Parathyroid adenoma (tissue), 2 donors: ENCODE measurements at regions not wholly inside any gene's neighbourhood (a gene's known extent, or its start where the extent isn't known, plus 50 kb on each side); places are given as distances from the start of the nearest gene placed in this dataset.
"Not testable (repeated sequence)": the region's sequence is repeated elsewhere in the genome, so short reads cannot be mapped to it uniquely, and the experiment has no call there.

Source experiments
- H2AFZ ChIP-seq: fragments of 300-600 bp; sonication (generic); one replicate; pipeline ENCODE4 v1.7.0; 2017; ENCODE audit warnings: antibody characterized with exemption, mild to moderate bottlenecking
- H3K27ac ChIP-seq: fragments of 300-600 bp; sonication (generic); one replicate; pipeline ENCODE4 v1.7.0; 2017
- H3K27me3 ChIP-seq: fragments of 300-600 bp; sonication (generic); one replicate; pipeline ENCODE4 v1.7.0; 2017; ENCODE audit warnings: low read length; ENCODE audit not compliant: control insufficient read depth, insufficient read depth
- H3K36me3 ChIP-seq: fragments of 300-600 bp; sonication (generic); one replicate; pipeline ENCODE4 v1.7.0; 2017; ENCODE audit warnings: low read length; ENCODE audit not compliant: control insufficient read depth, insufficient read depth
- H3K4me1 ChIP-seq: fragments of 300-600 bp; sonication (generic); one replicate; pipeline ENCODE4 v1.7.0; 2017; ENCODE audit warnings: control low read depth
- H3K4me2 ChIP-seq: fragments of 300-600 bp; sonication (generic); one replicate; pipeline ENCODE4 v1.7.0; 2017; ENCODE audit warnings: low read length
- H3K4me3 ChIP-seq: fragments of 300-600 bp; sonication (generic); one replicate; pipeline ENCODE4 v1.7.0; 2017; ENCODE audit warnings: low read depth, low read length
- H3K79me2 ChIP-seq: fragments of 300-600 bp; sonication (generic); one replicate; pipeline ENCODE4 v1.7.0; 2017; ENCODE audit warnings: control low read depth
- H3K9ac ChIP-seq: fragments of 300-600 bp; sonication (generic); one replicate; pipeline ENCODE4 v1.7.0; 2017; ENCODE audit warnings: mild to moderate bottlenecking
- H3K9me3 ChIP-seq: fragments of 300-600 bp; sonication (generic); one replicate; pipeline ENCODE4 v1.7.0; 2017; ENCODE audit warnings: low read length; ENCODE audit not compliant: control insufficient read depth
- CTCF ChIP-seq: fragments of 300-600 bp; sonication (generic); IDR thresholded peaks from one replicate; pipeline ENCODE4 v1.7.0; 2017; ENCODE audit warnings: antibody characterized with exemption, mild to moderate bottlenecking
- donor health status: primary hyperparathyroidism.

- Histone ChIP-seq H3K9me3 (no peaks in the 10 kb centered on the region), H3K27ac (no peak overlapping the region), H3K36me3 (no peaks in the 10 kb centered on the region), H3K9ac (no peak overlapping the region), H3K27me3 (no peaks in the 10 kb centered on the region), H3K4me2 (no peak overlapping the region), H3K4me3 (no peak overlapping the region), H3K79me2 (no peaks in the 10 kb centered on the region), H2AFZ (no peak overlapping the region), H3K4me1 (no peaks in the 10 kb centered on the region)
- no peak for TF ChIP-seq CTCF
These were observed 257.2 kb downstream of the PTGER3 start for GRCh38 chr1:70790232-70790923.

GRCh38 chr1:70795064-70795463 is 252.6 kb downstream of the PTGER3 start:
- not testable (repeated sequence) for H3K9me3 ChIP-seq, H3K4me1 ChIP-seq, H3K79me2 ChIP-seq, H3K9ac ChIP-seq, H3K27ac ChIP-seq, H3K4me2 ChIP-seq, H2AFZ ChIP-seq, H3K4me3 ChIP-seq, H3K27me3 ChIP-seq, H3K36me3 ChIP-seq

GRCh38 chr1:70796298-70796697 is 251.3 kb downstream of the PTGER3 start:
- H3K4me3 ChIP-seq, H3K4me2 ChIP-seq, H2AFZ ChIP-seq, H3K9ac ChIP-seq, H3K27ac ChIP-seq, H3K79me2 ChIP-seq, H3K27me3 ChIP-seq, H3K9me3 ChIP-seq, H3K4me1 ChIP-seq, H3K36me3 ChIP-seq: not testable (repeated sequence)

- not testable (repeated sequence) for H3K36me3 ChIP-seq, H3K79me2 ChIP-seq, H3K27ac ChIP-seq, H3K9me3 ChIP-seq, H3K4me2 ChIP-seq, H3K9ac ChIP-seq, H2AFZ ChIP-seq, H3K27me3 ChIP-seq, H3K4me3 ChIP-seq, H3K4me1 ChIP-seq
These were observed 245.0 kb downstream of the PTGER3 start for GRCh38 chr1:70802625-70803024.

- Histone ChIP-seq H3K4me1 (no peaks in the 10 kb centered on the region), H2AFZ (no peak overlapping the region), H3K27me3 (no peaks in the 10 kb centered on the region), H3K9me3 (no peaks in the 10 kb centered on the region), H3K9ac (no peak overlapping the region), H3K36me3 (no peaks in the 10 kb centered on the region), H3K79me2 (no peaks in the 10 kb centered on the region), H3K4me2 (no peak overlapping the region), H3K4me3 (no peak overlapping the region), H3K27ac (no peak overlapping the region)
- TF ChIP-seq CTCF, result no peak
These were observed 242.0 kb downstream of the PTGER3 start for GRCh38 chr1:70805641-70806040.

- Histone ChIP-seq H2AFZ (no peak overlapping the region), H3K27me3 (no peaks in the 10 kb centered on the region), H3K36me3 (no peaks in the 10 kb centered on the region), H3K4me3 (no peak overlapping the region), H3K9ac (no peak overlapping the region), H3K27ac (no peak overlapping the region), H3K9me3 (no peaks in the 10 kb centered on the region), H3K79me2 (no peaks in the 10 kb centered on the region), H3K4me2 (no peak overlapping the region), H3K4me1 (no peaks in the 10 kb centered on the region)
- no peak for TF ChIP-seq CTCF
These were observed 240.4 kb downstream of the PTGER3 start for GRCh38 chr1:70807088-70807664.
